Heart left ventricle (tissue), 16 donors: ENCODE measurements at regions not wholly inside any gene's neighbourhood (a gene's known extent, or its start where the extent isn't known, plus 50 kb on each side); places are given as distances from the start of the nearest gene placed in this dataset.

Experiments
- ATAC-seq, 4 donors: fragments of 200-7000 bp; cut with Tn5 transposase; one replicate each; pipeline ENCODE4 v1.9.1; 2020 to 2022; ENCODE audit warnings: moderate library complexity in 4 of 4, mild to moderate bottlenecking in 3 of 4, moderate number of reproducible peaks in 1 of 4
- DNase-seq, 5 donors: peaks; one replicate each; pipeline ENCODE4 v3.0.0-alpha.2; 2020
- H3K27ac ChIP-seq, 12 donors: fragments of 200-600 bp; sonication (generic) in 4 of 12; one replicate each; pipeline versions ENCODE4 v1.5.0 to v1.8.0; 2016 to 2022; ENCODE audit warnings: mild to moderate bottlenecking in 2 of 12
- H3K27me3 ChIP-seq, 9 donors: fragments of 200-600 bp; sonication (generic) in 2 of 9; one replicate each; pipeline versions ENCODE4 v1.5.1 to v1.8.0; 2016 to 2022; ENCODE audit warnings: mild to moderate bottlenecking in 3 of 9
- H3K36me3 ChIP-seq, 9 donors: fragments of 200-600 bp; sonication (generic) in 2 of 9; one replicate each; pipeline versions ENCODE4 v1.5.0 to v1.8.0; 2018 to 2022; ENCODE audit warnings: mild to moderate bottlenecking in 2 of 9
- H3K4me1 ChIP-seq, 12 donors: fragments of 200-600 bp; sonication (generic) in 4 of 12; one replicate each; pipeline versions ENCODE4 v1.5.0 to v1.8.0; 2016 to 2022; ENCODE audit warnings: mild to moderate bottlenecking in 3 of 12
- H3K4me3 ChIP-seq, 12 donors: fragments of 200-600 bp; sonication (generic) in 4 of 12; one replicate each; pipeline versions ENCODE4 v1.5.0 to v1.8.0; 2017 to 2022; ENCODE audit warnings: mild to moderate bottlenecking in 9 of 12, moderate library complexity in 4 of 12
- H3K9me3 ChIP-seq, 12 donors: fragments of 200-600 bp; sonication (generic) in 4 of 12; one replicate each; pipeline versions ENCODE4 v1.5.0 to v1.8.0; 2016 to 2022; ENCODE audit warnings: mild to moderate bottlenecking in 1 of 12
- CTCF ChIP-seq, 12 donors: fragments of 200-600 bp; sonication (generic) in 4 of 12; IDR thresholded peaks; one replicate each; pipeline versions ENCODE4 v1.5.0 to v1.8.0; 2018 to 2022; ENCODE audit warnings: antibody characterized with exemption in 12 of 12, mild to moderate bottlenecking in 5 of 12
- POLR2A ChIP-seq, 2 donors: fragments of 450-650 bp; IDR thresholded peaks; one replicate each; pipeline ENCODE4 v1.6.1; 2017; ENCODE audit warnings: antibody characterized with exemption in 2 of 2, mild to moderate bottlenecking in 2 of 2, moderate library complexity in 2 of 2
- WGBS, 4 donors: extraction: QIAGEN DNeasy Blood & Tissue Kit in 2 of 4; methylation state at CpG; one replicate each; pipeline versions ENCODE4 v1.1.5 to v1.1.7; 2013 to 2018; 5-methylcytosine and 5-hydroxymethylcytosine counted together
- intact Hi-C, 10 donors: fragments of 100-400 bp; cut with DNase I; formaldehyde crosslinking; loops; one replicate each; pipeline versions ENCODE4 v1.11.1 to v1.14.2; 2022
- donor health status: ischemic (EF 13 %, LVEDD 7.1; RV severe dilation, severe dysfunction).
- donor health status: healthy with polysubstance abuse.
- donor health status: DM: no; HTN: yes; CAD: no.
- donor health status: DM: no; HTN: no; CAD: no.
- donor health status: ischemic (EF 25% LVEDD 6.9; RV normal size, moderate dysfunction).
- donor health status: ischemic (EF 25% LVEDD 5.7; RV mildly dilated, moderate dysfunction).
- donor health status: healthy.
- donor health status: DM: yes; HTN: yes; CAD: no.
- donor health status: ischemic (EF 35%, LVEDD 5.7; RV mildly dilated, moderate dysfunction).
- donor health status: nonischemic (EF 11% LVEDD 7.7; RV severe dilation, severe dysfunction).
- donor health status: DM: yes; HTN: yes; CAD: no.
- donor health status: PGD.
- donor health status: ischemic (EF 29% LVEDD 5.4; RV normal size, mild dysfunction).
- donor health status: nonischemic (EF 23%, LVEDD 6.1; RV moderate dilation, normal function).

GRCh38 chrX:142742581-142742980 lies 283.1 kb upstream of the SPANXN4 start:
- H3K27me3 ChIP-seq = no peaks in the 10 kb centered on the region
- TF ChIP-seq CTCF (IDR thresholded peaks at IDR 0.05) (no peak), POLR2A (IDR thresholded peaks at IDR 0.05) (no peak)
- H3K27ac ChIP-seq = no peak overlapping the region
- no peaks in the 10 kb centered on the region for H3K36me3 ChIP-seq
- no peaks in the 10 kb centered on the region for H3K4me1 ChIP-seq
- ATAC-seq (no peak), DNase-seq (no peak)
- H3K4me3 ChIP-seq = no peak overlapping the region
- WGBS, 4 donors = 39 to 70% (median 48%) methylated on average over 2 of the region's 2 CpGs
- intact Hi-C loops = no loop called here
- peaks cover 0 to 11% (median 0%) of the 10 kb centered on the region in 12 donors for H3K9me3 ChIP-seq

- Histone ChIP-seq H3K36me3 (no peaks in the 10 kb centered on the region), H3K4me3 (no peak overlapping the region), H3K27ac (no peak overlapping the region), H3K4me1 (no peaks in the 10 kb centered on the region), H3K27me3 (no peaks in the 10 kb centered on the region), H3K9me3 (peaks cover 0 to 8% (median 0%) of the 10 kb centered on the region in 12 donors)
- DNase-seq (no peak), ATAC-seq (no peak)
- TF ChIP-seq CTCF (IDR thresholded peaks at IDR 0.05) (no peak), POLR2A (IDR thresholded peaks at IDR 0.05) (no peak)
- intact Hi-C loops = no loop called here
- 42 to 50% (median 48%) methylated on average over 2 of the region's 2 CpGs for WGBS, 4 donors
Observed at GRCh38 chrX:142733327-142733726, 292.4 kb upstream of the SPANXN4 start.

GRCh38 chrX:142711796-142712290 lies 313.9 kb upstream of the SPANXN4 start:
- WGBS, 4 donors = 40 to 51% (median 45%) methylated on average over 3 of the region's 3 CpGs
- intact Hi-C loops = no loop called here
- Histone ChIP-seq H3K4me1 (no peaks in the 10 kb centered on the region), H3K36me3 (no peaks in the 10 kb centered on the region), H3K27me3 (no peaks in the 10 kb centered on the region), H3K27ac (no peak overlapping the region), H3K4me3 (no peak overlapping the region), H3K9me3 (peaks cover 0 to 6% (median 0%) of the 10 kb centered on the region in 12 donors)
- DNase-seq (no peak), ATAC-seq (no peak)
- TF ChIP-seq POLR2A (IDR thresholded peaks at IDR 0.05) (no peak), CTCF (IDR thresholded peaks at IDR 0.05) (no peak)

GRCh38 chrX:142702749-142703148 lies 323.0 kb upstream of the SPANXN4 start:
- DNase-seq = no peak
- Histone ChIP-seq H3K27me3 (no peaks in the 10 kb centered on the region), H3K27ac (no peak overlapping the region), H3K4me3 (no peak overlapping the region), H3K9me3 (peaks cover 0 to 13% (median 0%) of the 10 kb centered on the region in 12 donors), H3K36me3 (no peaks in the 10 kb centered on the region), H3K4me1 (no peaks in the 10 kb centered on the region)
- TF ChIP-seq CTCF (IDR thresholded peaks at IDR 0.05) = no peak
- no peak for TF ChIP-seq POLR2A (IDR thresholded peaks at IDR 0.05)
- WGBS, 4 donors = 35 to 58% (median 49%) methylated on average over 2 of the region's 2 CpGs
- intact Hi-C loops = no loop called here
- no peak for ATAC-seq
